Upper lobe of left lung (tissue), 4 donors: ENCODE measurements at regions not wholly inside any gene's neighbourhood (a gene's known extent, or its start where the extent isn't known, plus 50 kb on each side); places are given as distances from the start of the nearest gene placed in this dataset.

Experiments used
- EP300 ChIP-seq, 4 donors: sonication (generic); formaldehyde crosslinking; IDR thresholded peaks; one replicate each; pipeline ENCODE4 v1.5.1; 2017; ENCODE audit warnings: antibody characterized with exemption in 4 of 4, control low read depth in 2 of 4
- POLR2A ChIP-seq, 4 donors: fragments of 450-650 bp; IDR thresholded peaks; one replicate each; pipeline ENCODE4 v1.5.1; 2016 to 2017; ENCODE audit warnings: antibody characterized with exemption in 4 of 4, mild to moderate bottlenecking in 2 of 4
- TF ChIP-seq, protein P1 (sequence below), 6 experiments: fragments of 450-650 bp in 4 of 6; fragments of 200-600 bp in 2 of 6; sonication (generic) in 2 of 6; IDR thresholded peaks; one replicate each; pipeline ENCODE4 v1.5.1; 2016 to 2019; ENCODE audit warnings: antibody characterized with exemption in 6 of 6

DNA sequence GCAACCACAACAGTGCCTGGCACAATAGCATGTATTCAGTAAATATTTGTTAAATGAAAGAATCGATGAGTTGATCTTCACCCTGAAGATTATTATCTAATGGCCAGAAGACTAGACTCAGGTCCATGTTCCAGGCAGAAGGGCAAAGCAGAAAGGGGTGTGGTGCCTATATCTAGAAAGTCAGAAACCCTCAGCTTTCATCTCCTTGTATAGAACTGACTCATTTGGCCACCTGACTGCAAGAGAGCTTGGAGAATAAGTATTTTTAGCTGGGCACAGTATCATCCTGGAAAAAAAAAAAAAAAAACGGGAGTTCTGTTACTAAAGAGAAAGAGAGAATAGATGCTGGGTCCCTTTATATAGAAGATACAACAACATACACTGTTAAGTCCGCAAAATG lies 69.7 kb upstream of the SPRED1 start:
- TF ChIP-seq EP300 (IDR thresholded peaks at IDR 0.05) (no peak), POLR2A (IDR thresholded peaks at IDR 0.05) (no peak)
- TF ChIP-seq, protein P1, sequence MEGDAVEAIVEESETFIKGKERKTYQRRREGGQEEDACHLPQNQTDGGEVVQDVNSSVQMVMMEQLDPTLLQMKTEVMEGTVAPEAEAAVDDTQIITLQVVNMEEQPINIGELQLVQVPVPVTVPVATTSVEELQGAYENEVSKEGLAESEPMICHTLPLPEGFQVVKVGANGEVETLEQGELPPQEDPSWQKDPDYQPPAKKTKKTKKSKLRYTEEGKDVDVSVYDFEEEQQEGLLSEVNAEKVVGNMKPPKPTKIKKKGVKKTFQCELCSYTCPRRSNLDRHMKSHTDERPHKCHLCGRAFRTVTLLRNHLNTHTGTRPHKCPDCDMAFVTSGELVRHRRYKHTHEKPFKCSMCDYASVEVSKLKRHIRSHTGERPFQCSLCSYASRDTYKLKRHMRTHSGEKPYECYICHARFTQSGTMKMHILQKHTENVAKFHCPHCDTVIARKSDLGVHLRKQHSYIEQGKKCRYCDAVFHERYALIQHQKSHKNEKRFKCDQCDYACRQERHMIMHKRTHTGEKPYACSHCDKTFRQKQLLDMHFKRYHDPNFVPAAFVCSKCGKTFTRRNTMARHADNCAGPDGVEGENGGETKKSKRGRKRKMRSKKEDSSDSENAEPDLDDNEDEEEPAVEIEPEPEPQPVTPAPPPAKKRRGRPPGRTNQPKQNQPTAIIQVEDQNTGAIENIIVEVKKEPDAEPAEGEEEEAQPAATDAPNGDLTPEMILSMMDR (IDR thresholded peaks at IDR 0.05): no peak
